ENCODE measurements at regions not wholly inside any gene's neighbourhood (a gene's known extent, or its start where the extent isn't known, plus 50 kb on each side); places are given as distances from the start of the nearest gene placed in this dataset.

GRCh38 chr4:19944806-19945205, 306.9 kb upstream of the SLIT2 start:
- TF ChIP-seq CTCF (IDR thresholded peaks at IDR 0.05 in 4 of 5, conservative IDR thresholded peaks at IDR 0.05 in 1 of 5) (no peak), POLR2A (IDR thresholded peaks at IDR 0.05) (no peak)

Data from gastrocnemius medialis (tissue), 4 donors.